ENCODE measurements at regions not wholly inside any gene's neighbourhood (a gene's known extent, or its start where the extent isn't known, plus 50 kb on each side); places are given as distances from the start of the nearest gene placed in this dataset.

- no peak for TF ChIP-seq CTCF (conservative IDR thresholded peaks at IDR 0.05; ENCODE audit: low read depth, low read length)
- no peak for DNase-seq (ENCODE audit: low read depth)
- H3K4me3 ChIP-seq (ENCODE audit: low read depth, low read length), result no peak overlapping the region
Observed at GRCh38 chr6:22656706-22657351, 87.5 kb downstream of the HDGFL1 start.

- no peak for DNase-seq (ENCODE audit: low read depth)
- H3K4me3 ChIP-seq (ENCODE audit: low read depth, low read length), result no peak overlapping the region
- no peak for TF ChIP-seq CTCF (conservative IDR thresholded peaks at IDR 0.05; ENCODE audit: low read depth, low read length)
Observed at GRCh38 chr6:22657352-22657980, 88.1 kb downstream of the HDGFL1 start.

GRCh38 chr6:22658183-22658582, 88.8 kb downstream of the HDGFL1 start:
- no peak overlapping the region for H3K4me3 ChIP-seq (ENCODE audit: low read depth, low read length)
- TF ChIP-seq CTCF (conservative IDR thresholded peaks at IDR 0.05; ENCODE audit: low read depth, low read length), result no peak
- no peak for DNase-seq (ENCODE audit: low read depth)

- no peak for DNase-seq (ENCODE audit: low read depth)
- H3K4me3 ChIP-seq (ENCODE audit: low read depth, low read length), result no peak overlapping the region
- no peak for TF ChIP-seq CTCF (conservative IDR thresholded peaks at IDR 0.05; ENCODE audit: low read depth, low read length)
Observed at GRCh38 chr6:22658934-22659333, 89.6 kb downstream of the HDGFL1 start.

GRCh38 chr6:22664968-22665367, 95.6 kb downstream of the HDGFL1 start:
- TF ChIP-seq CTCF (conservative IDR thresholded peaks at IDR 0.05; ENCODE audit: low read depth, low read length), result no peak
- H3K4me3 ChIP-seq (ENCODE audit: low read depth, low read length), result no peak overlapping the region
- no peak for DNase-seq (ENCODE audit: low read depth)

GRCh38 chr6:22666021-22666420, 96.7 kb downstream of the HDGFL1 start:
- no peak for TF ChIP-seq CTCF (conservative IDR thresholded peaks at IDR 0.05; ENCODE audit: low read depth, low read length)
- DNase-seq (ENCODE audit: low read depth), result no peak
- H3K4me3 ChIP-seq (ENCODE audit: low read depth, low read length), result no peak overlapping the region

- no peak for TF ChIP-seq CTCF (conservative IDR thresholded peaks at IDR 0.05; ENCODE audit: low read depth, low read length)
- no peak overlapping the region for H3K4me3 ChIP-seq (ENCODE audit: low read depth, low read length)
- DNase-seq (ENCODE audit: low read depth), result peak; percentile 13
Observed at GRCh38 chr6:22666586-22666985, 97.2 kb downstream of the HDGFL1 start.
